ENCODE measurements at regions not wholly inside any gene's neighbourhood (a gene's known extent, or its start where the extent isn't known, plus 50 kb on each side); places are given as distances from the start of the nearest gene placed in this dataset.

DNA sequence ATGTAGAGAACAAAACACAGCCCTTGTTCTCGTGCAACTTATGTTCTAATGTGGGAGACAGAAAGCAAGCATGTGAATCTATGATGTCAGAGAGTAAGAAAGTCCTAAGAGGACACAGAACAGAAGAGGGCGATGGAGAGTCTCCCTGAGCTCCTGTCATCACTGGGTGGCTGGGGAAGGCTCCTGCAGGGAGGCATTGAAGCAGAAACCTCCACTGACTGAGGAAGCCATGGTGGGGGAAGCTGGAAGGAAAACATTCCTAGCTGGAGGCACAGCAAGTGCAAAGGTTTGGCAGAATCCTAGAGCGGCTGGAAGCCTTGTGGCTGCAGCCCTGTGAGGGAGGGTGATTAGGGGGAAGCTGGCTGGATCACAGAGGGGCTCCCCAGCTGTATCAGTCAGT is 248.0 kb downstream of the CDH26 start:
- H3K4me1 ChIP-seq, result no peaks in the 10 kb centered on the region
- FAIRE-seq (no peak), DNase-seq (ENCODE audit: low read depth in 1 of 2, low spot score in 1 of 2) (peak; percentile 18 to 27), ATAC-seq (peak; percentile 49 to 74; a peak in 3 of 6 replicates)
- TF ChIP-seq EHMT2 (IDR thresholded peaks at IDR 0.05; ENCODE audit: low read depth) (no peak), RAD21 (conservative IDR thresholded peaks at IDR 0.05 in 1 of 2, IDR thresholded peaks at IDR 0.05 in 1 of 2) (peak in 1 of 2 experiments; percentile 24; a peak in 1 of 5 replicates)
- TF ChIP-seq, protein P1, sequence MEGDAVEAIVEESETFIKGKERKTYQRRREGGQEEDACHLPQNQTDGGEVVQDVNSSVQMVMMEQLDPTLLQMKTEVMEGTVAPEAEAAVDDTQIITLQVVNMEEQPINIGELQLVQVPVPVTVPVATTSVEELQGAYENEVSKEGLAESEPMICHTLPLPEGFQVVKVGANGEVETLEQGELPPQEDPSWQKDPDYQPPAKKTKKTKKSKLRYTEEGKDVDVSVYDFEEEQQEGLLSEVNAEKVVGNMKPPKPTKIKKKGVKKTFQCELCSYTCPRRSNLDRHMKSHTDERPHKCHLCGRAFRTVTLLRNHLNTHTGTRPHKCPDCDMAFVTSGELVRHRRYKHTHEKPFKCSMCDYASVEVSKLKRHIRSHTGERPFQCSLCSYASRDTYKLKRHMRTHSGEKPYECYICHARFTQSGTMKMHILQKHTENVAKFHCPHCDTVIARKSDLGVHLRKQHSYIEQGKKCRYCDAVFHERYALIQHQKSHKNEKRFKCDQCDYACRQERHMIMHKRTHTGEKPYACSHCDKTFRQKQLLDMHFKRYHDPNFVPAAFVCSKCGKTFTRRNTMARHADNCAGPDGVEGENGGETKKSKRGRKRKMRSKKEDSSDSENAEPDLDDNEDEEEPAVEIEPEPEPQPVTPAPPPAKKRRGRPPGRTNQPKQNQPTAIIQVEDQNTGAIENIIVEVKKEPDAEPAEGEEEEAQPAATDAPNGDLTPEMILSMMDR (IDR thresholded peaks at IDR 0.05), result peak; percentile 19; the same call in 1 of the 3 replicates
- no peak overlapping the region for H3K4me2 ChIP-seq
- no peak overlapping the region for H3K27ac ChIP-seq
- H3K4me3 ChIP-seq, result no peak overlapping the region
- no peaks in the 10 kb centered on the region for H3K9me3 ChIP-seq
- CTCF ChIA-PET, result interaction anchor here (0.6 to 1.0 kb wide), 2 partner anchors 9 to 252 kb away, joined by 3 read pairs; no protein-coding TSS in a partner anchor
- 2% methylated on average over 3 of the region's 3 CpGs for WGBS (ENCODE audit: missing lambda C conversion rate)
- POLR2A ChIA-PET, result no interaction called here

DNA sequence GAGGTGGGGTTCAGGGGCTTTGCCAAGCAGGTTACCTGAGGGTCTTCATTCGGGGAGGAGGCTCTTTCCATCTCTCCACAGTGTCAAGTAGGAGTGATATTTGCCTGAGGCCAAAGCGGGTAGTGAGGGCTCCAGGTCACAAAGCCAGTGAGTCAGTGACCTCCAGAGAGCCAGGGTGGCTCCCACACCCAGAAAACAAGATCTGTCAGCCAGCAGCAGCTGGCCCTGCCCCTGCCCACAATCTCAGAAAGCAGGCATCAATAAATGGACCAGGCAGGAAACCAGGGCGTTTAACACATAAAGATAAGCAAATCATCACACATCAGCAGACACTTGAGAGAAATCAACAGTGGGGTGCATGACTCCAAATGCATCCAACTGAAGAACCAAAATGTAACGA is 250.8 kb downstream of the CDH26 start:
- H3K9me3 ChIP-seq, result no peaks in the 10 kb centered on the region
- TF ChIP-seq HDAC2 (IDR thresholded peaks at IDR 0.05), result no peak
- TF ChIP-seq KDM1A (IDR thresholded peaks at IDR 0.05; ENCODE audit: low read depth), result no peak
- no peak for TF ChIP-seq MAFK (IDR thresholded peaks at IDR 0.05; ENCODE audit: partially characterized antibody)
- no peak for TF ChIP-seq POLR2AphosphoS2 (conservative IDR thresholded peaks at IDR 0.05; ENCODE audit: low read length)
- TF ChIP-seq, protein P2, sequence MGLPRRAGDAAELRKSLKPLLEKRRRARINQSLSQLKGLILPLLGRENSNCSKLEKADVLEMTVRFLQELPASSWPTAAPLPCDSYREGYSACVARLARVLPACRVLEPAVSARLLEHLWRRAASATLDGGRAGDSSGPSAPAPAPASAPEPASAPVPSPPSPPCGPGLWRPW (IDR thresholded peaks at IDR 0.05), result no peak
- no peak for TF ChIP-seq RFX5 (IDR thresholded peaks at IDR 0.05)
- no peak for TF ChIP-seq ZNF302 (CRISPR knock-in tag; IDR thresholded peaks at IDR 0.05)
- no peak for TF ChIP-seq RNF2 (IDR thresholded peaks at IDR 0.05; ENCODE audit: borderline replicate concordance, low read depth)
- TF ChIP-seq GATA3 (IDR thresholded peaks at IDR 0.05; ENCODE audit: borderline replicate concordance), result no peak
- no peak for TF ChIP-seq ESRRA (IDR thresholded peaks at IDR 0.05; ENCODE audit: borderline replicate concordance, low read length)
- H3K27ac ChIP-seq, result no peak overlapping the region
- ATAC-seq (no peak), DNase-seq (ENCODE audit: low read depth in 1 of 2, low spot score in 1 of 2) (no peak), FAIRE-seq (no peak)
- no peaks in the 10 kb centered on the region for H3K4me1 ChIP-seq
- POLR2A ChIA-PET, result no interaction called here
- no peak overlapping the region for H3K4me3 ChIP-seq
- WGBS (ENCODE audit: missing lambda C conversion rate), result 11% methylated on average over 4 of the region's 4 CpGs
- H3K4me2 ChIP-seq, result no peak overlapping the region
- CTCF ChIA-PET, result interaction anchor here (0.6 to 3.6 kb wide), 3 partner anchors 16 to 1054 kb away, joined by 4 to 17 read pairs (median 5); no protein-coding TSS in a partner anchor

DNA sequence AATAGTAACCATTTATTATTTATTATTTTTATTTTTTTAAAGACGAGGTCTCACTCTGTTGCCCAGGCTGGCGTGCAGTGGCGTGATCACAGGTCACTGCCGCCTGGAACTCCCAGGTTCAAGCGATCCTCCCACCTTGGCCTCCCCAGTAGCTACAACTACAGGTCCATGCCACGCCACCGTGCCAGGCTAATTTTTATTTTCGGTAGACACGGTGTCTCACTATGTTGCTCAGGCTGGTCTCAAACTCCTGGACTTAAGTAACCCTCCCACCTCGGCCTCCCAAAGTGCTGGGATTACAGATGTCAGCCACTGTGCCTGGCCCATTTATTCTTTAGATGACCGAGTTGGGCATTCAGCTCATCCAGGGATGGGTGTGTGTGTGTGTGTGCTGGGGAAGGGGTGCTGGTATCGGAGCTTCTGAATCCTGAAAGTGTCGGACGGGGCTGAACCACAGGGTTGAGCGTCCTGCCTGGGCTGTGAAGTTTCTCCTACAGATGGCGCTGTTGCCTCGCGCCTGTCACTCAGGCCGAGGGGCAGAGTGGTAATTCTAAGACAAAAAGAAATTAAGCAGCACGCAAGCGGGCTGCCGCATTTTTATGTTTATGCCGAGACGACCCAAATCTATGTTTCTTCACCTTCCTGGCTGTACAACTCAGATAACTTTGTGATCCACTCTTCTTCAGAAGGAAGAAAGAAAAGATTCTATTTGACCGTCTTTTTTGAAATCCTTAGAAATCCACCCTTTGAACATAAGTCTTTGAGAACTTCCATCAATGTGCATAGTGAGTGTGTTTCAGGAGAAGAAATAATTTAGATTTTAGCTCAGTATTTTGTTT is 252.8 kb downstream of the CDH26 start:
- peak overlapping the region; percentile 17; the same call in 1 of the 3 replicates for H3K4me2 ChIP-seq

More for the DNA sequence above, 252.8 kb downstream of the CDH26 start:
- H3K4me1 ChIP-seq, result no peaks in the 10 kb centered on the region
- TF ChIP-seq TFCP2L1 (CRISPR knock-in tag; IDR thresholded peaks at IDR 0.05) (no peak), FOSL2 (IDR thresholded peaks at IDR 0.05) (no peak), FOSL2 (CRISPR knock-in tag; IDR thresholded peaks at IDR 0.05) (no peak), RAD21 (conservative IDR thresholded peaks at IDR 0.05 in 1 of 2, IDR thresholded peaks at IDR 0.05 in 1 of 2) (peak; percentile 85 to 91), JUN (IDR thresholded peaks at IDR 0.05) (no peak), CBX2 (IDR thresholded peaks at IDR 0.05; ENCODE audit: borderline replicate concordance, low read depth) (no peak), SMC3 (IDR thresholded peaks at IDR 0.05) (peak; percentile 65)
- TF ChIP-seq, protein P1 (IDR thresholded peaks at IDR 0.05), result peak; percentile 73
- POLR2A ChIA-PET, result no interaction called here
- CTCF ChIA-PET, result interaction anchor here (0.5 to 4.9 kb wide), 57 partner anchors 8 to 2000 kb away, joined by 3 to 43 read pairs (median 4); no protein-coding TSS in a partner anchor
- no peak overlapping the region for H3K4me3 ChIP-seq
- H3K27ac ChIP-seq, result no peak overlapping the region
- 17% methylated on average over 25 of the region's 25 CpGs for WGBS (ENCODE audit: missing lambda C conversion rate)
- ATAC-seq (peak; percentile 91 to 98), DNase-seq (ENCODE audit: low read depth in 1 of 2, low spot score in 1 of 2) (peak; percentile 47 to 49), FAIRE-seq (no peak)
- no peaks in the 10 kb centered on the region for H3K9me3 ChIP-seq
